B cell (primary cell): ENCODE measurements at regions not wholly inside any gene's neighbourhood (a gene's known extent, or its start where the extent isn't known, plus 50 kb on each side); places are given as distances from the start of the nearest gene placed in this dataset.

ENCODE experiments used
- EZH2 ChIP-seq: IDR thresholded peaks from 2 replicates; pipeline ENCODE4 v1.6.1; 2012; ENCODE audit warnings: borderline replicate concordance, low read depth, mild to moderate bottlenecking, moderate library complexity, low read length; ENCODE audit not compliant: insufficient read depth, poor library complexity, severe bottlenecking
- TF ChIP-seq, protein P1 (sequence below): fragments of 200-600 bp; IDR thresholded peaks from one replicate; pipeline ENCODE4 v1.8.0; 2022; ENCODE audit warnings: antibody characterized with exemption, mild to moderate bottlenecking

- TF ChIP-seq EZH2: no peak
- TF ChIP-seq, protein P1, sequence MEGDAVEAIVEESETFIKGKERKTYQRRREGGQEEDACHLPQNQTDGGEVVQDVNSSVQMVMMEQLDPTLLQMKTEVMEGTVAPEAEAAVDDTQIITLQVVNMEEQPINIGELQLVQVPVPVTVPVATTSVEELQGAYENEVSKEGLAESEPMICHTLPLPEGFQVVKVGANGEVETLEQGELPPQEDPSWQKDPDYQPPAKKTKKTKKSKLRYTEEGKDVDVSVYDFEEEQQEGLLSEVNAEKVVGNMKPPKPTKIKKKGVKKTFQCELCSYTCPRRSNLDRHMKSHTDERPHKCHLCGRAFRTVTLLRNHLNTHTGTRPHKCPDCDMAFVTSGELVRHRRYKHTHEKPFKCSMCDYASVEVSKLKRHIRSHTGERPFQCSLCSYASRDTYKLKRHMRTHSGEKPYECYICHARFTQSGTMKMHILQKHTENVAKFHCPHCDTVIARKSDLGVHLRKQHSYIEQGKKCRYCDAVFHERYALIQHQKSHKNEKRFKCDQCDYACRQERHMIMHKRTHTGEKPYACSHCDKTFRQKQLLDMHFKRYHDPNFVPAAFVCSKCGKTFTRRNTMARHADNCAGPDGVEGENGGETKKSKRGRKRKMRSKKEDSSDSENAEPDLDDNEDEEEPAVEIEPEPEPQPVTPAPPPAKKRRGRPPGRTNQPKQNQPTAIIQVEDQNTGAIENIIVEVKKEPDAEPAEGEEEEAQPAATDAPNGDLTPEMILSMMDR: no peak
Measured at GRCh38 chr18:38887671-38888020, 1322.0 kb upstream of the CELF4 start.
